HepG2 (cell line): ENCODE measurements at regions not wholly inside any gene's neighbourhood (a gene's known extent, or its start where the extent isn't known, plus 50 kb on each side); places are given as distances from the start of the nearest gene placed in this dataset.

Source experiments
- ATAC-seq: fragments of 200-7000 bp; cut with Tn5 transposase; 3 replicates; pipeline ENCODE4 v1.9.1; 2020; ENCODE audit warnings: mild to moderate bottlenecking, moderate library complexity
- BruUV-seq: library from RNA; stranded (reverse); fragments of 400-500 nt; replicated peaks from 2 replicates; lab custom pipeline; 2021; lab: Mats Ljungman, UMichigan
- CTCF ChIA-PET: fragments of 300-600 bp; formaldehyde crosslinking; extraction: SDS; loops from one replicate; lab custom pipeline; 2021; ENCODE audit warnings: low total read pairs, inconsistent platforms, low intra/inter-chr PET ratio; lab: Yijun Ruan, JAX
- POLR2A ChIA-PET: fragments of 350-600 bp; sonication (Branson Sonifier 250); formaldehyde crosslinking; loops from one replicate; lab custom pipeline; 2020; ENCODE audit warnings: antibody characterized with exemption, inconsistent platforms; lab: Yijun Ruan, JAX
- DNase-seq: peaks from one replicate; pipeline ENCODE4 v3.0.0-alpha.2; 2015; ENCODE audit warnings: low spot score
- FAIRE-seq: peaks from 3 replicates; lab custom pipeline; 2011; peaks lifted over from hg19 to GRCh38; lab: Jason Lieb, UNC
- H2AFZ ChIP-seq: one replicate; pipeline ENCODE4 v1.6.1; 2011; ENCODE audit warnings: low read length, inconsistent platforms
- H3K27ac ChIP-seq: fragments of 300-600 bp; 3 replicates; pipeline ENCODE4 v1.8.0; 2011; ENCODE audit warnings: mixed run types, mild to moderate bottlenecking, mixed read lengths, low read length, inconsistent platforms; ENCODE audit not compliant: insufficient read depth; ENCODE audit errors: extremely low read length
- H3K27me3 ChIP-seq, 2 experiments: fragments of 200-600 bp in 1 of 2; 2 replicates in 1 of 2; 3 replicates in 1 of 2; pipeline versions ENCODE4 v1.6.0 to v1.8.0; 2011; ENCODE audit warnings: low read length in 2 of 2, mild to moderate bottlenecking in 2 of 2, moderate library complexity in 2 of 2, inconsistent platforms in 1 of 2; ENCODE audit not compliant: insufficient read depth in 2 of 2, control insufficient read depth in 1 of 2
- H3K36me3 ChIP-seq, 2 experiments: fragments of 200-600 bp in 1 of 2; replicated peaks in 1 of 2; 2 replicates in 1 of 2; 3 replicates in 1 of 2; pipeline versions ENCODE4 v1.5.1 to v1.8.0; 2011; ENCODE audit warnings: low read length in 2 of 2, inconsistent platforms in 1 of 2; ENCODE audit not compliant: insufficient read depth in 2 of 2, control insufficient read depth in 1 of 2
- H3K4me1 ChIP-seq: 2 replicates; pipeline ENCODE4 v1.5.1; 2012; ENCODE audit warnings: low read length, inconsistent platforms; ENCODE audit not compliant: insufficient read depth
- H3K4me2 ChIP-seq: 2 replicates; pipeline ENCODE4 v1.6.0; 2011; ENCODE audit warnings: low read depth, low read length, inconsistent platforms
- H3K4me3 ChIP-seq, 3 experiments: fragments of 200-600 bp in 1 of 3; sonication (generic), shearing (Covaris generic) in 1 of 3; replicated peaks in 1 of 3; 2 replicates each; pipeline ENCODE4 v1.5.1; 2011 to 2016; ENCODE audit warnings: low read length in 3 of 3, inconsistent platforms in 2 of 3, low read depth in 2 of 3, mild to moderate bottlenecking in 2 of 3, control low read depth in 1 of 3, mixed read lengths in 1 of 3; ENCODE audit not compliant: insufficient read depth in 1 of 3
- H3K79me2 ChIP-seq: one replicate; pipeline ENCODE4 v1.6.1; 2011; ENCODE audit warnings: low read length, inconsistent platforms; ENCODE audit not compliant: insufficient read depth
- H3K9ac ChIP-seq: 2 replicates; pipeline ENCODE4 v1.6.0; 2011; ENCODE audit warnings: mild to moderate bottlenecking, low read depth, low read length, inconsistent platforms; ENCODE audit not compliant: insufficient read depth
- H3K9me3 ChIP-seq: 2 replicates; pipeline ENCODE4 v1.5.1; 2012; ENCODE audit warnings: mild to moderate bottlenecking, low read length
- H4K20me1 ChIP-seq: 2 replicates; pipeline ENCODE4 v1.6.0; 2011; ENCODE audit warnings: inconsistent platforms, mild to moderate bottlenecking, low read length, moderate library complexity; ENCODE audit not compliant: insufficient read depth
- NFYC ChIP-seq: IDR thresholded peaks from 2 replicates; pipeline ENCODE4 v1.6.1; 2016; ENCODE audit warnings: missing genetic modification reagents, missing compliant biosample characterization
- RBFOX2 ChIP-seq: fragments of 200-400 bp; formaldehyde crosslinking; IDR thresholded peaks from 2 replicates; pipeline ENCODE4 v1.6.1; 2017; ENCODE audit warnings: low read depth, mild to moderate bottlenecking, low read length
- SMARCE1 ChIP-seq: fragments of 450-650 bp; IDR thresholded peaks from 2 replicates; pipeline ENCODE4 v1.6.1; 2017; ENCODE audit warnings: borderline replicate concordance
- ZNF720 ChIP-seq: sonication (generic); formaldehyde crosslinking; IDR thresholded peaks from 2 replicates; pipeline ENCODE4 v1.4.0; 2020; ENCODE audit warnings: missing genetic modification reagents
- WGBS: methylation state at CpG from one replicate; pipeline ENCODE4 v1.1.6; 2017; ENCODE audit warnings: low lambda C conversion rate; 5-methylcytosine and 5-hydroxymethylcytosine counted together
- in situ Hi-C: cut with HindIII; loops from 2 replicates; pipeline ENCODE4 v1.10.0; 2017; ENCODE audit warnings: low pct_unique_long_range_greater_than_20kb; ENCODE audit not compliant: extremely low pct_ligation_motif_present
- intact Hi-C: fragments of 100-400 bp; cut with micrococcal nuclease; formaldehyde crosslinking; loops from one replicate; pipeline ENCODE4 v1.10.0; 2022; ENCODE audit not compliant: unreplicated experiment
- TF ChIP-seq, protein P1 (sequence below): sonication (generic); formaldehyde crosslinking; IDR thresholded peaks from 2 replicates; pipeline ENCODE4 v1.5.0; 2020; ENCODE audit warnings: missing genetic modification reagents, mild to moderate bottlenecking, borderline replicate concordance

DNA sequence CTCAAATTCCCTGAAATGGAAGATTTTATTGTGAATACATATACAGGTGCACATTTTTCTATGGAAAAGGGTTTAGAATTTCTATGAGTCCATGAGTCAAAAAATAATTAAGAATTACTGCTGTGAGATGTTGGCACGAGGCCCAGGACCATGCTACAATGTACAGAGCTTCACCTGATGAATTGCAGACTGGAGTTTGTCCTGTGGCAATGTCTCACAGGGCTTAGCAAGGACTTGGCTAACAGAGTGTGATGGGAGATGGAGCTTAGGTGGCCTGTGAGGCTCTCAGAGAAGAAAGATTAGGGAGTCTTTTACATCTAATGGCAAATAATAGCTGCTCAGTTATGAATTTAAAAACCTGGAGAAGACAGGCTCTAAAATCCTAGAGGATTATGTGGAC, 219.5 kb upstream of the CBLB start:
- no peak overlapping the region for H3K4me3 ChIP-seq
- H3K4me2 ChIP-seq = no peak overlapping the region
- ATAC-seq (no peak), FAIRE-seq (no peak), DNase-seq (no peak)
- ChIA-PET POLR2A (no interaction called here), CTCF (no interaction called here)
- H3K9me3 ChIP-seq = no peaks in the 10 kb centered on the region
- H4K20me1 ChIP-seq = no peaks in the 10 kb centered on the region
- intact Hi-C loops (no loop called here), in situ Hi-C loops (no loop called here)
- H2AFZ ChIP-seq = no peak overlapping the region
- no peaks in the 10 kb centered on the region for H3K27me3 ChIP-seq
- H3K79me2 ChIP-seq = no peaks in the 10 kb centered on the region
- H3K27ac ChIP-seq = no peak overlapping the region
- H3K36me3 ChIP-seq = no peaks in the 10 kb centered on the region
- no peak for TF ChIP-seq ZNF720 (CRISPR knock-in tag)
- BruUV-seq = no TSS peak
- WGBS = 0% methylated on average over 1 of the region's 1 CpG
- no peak overlapping the region for H3K9ac ChIP-seq
- H3K4me1 ChIP-seq = no peaks in the 10 kb centered on the region

DNA sequence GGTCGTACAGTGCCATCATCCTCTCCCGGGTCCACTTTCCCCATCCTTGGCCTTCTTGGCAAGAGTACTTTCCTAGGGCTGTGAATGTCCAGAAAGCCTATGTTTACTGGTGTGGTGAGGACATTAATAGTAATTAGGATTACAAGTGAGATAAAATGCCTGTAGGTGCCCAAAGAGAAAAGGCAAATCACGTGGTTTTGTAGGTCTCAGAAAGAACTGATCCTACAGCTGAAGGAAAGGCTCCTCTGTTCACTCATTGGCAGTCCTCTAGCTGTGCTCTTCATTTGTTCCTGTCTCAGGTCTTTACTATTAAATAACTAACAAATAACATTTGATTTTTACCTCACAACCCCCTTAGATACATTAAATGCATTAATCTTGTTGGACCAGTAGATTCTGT, 220.1 kb upstream of the CBLB start:
- TF ChIP-seq NFYC (CRISPR knock-in tag) = no peak
- no peak for TF ChIP-seq RBFOX2
- TF ChIP-seq SMARCE1 = no peak
- TF ChIP-seq, protein P1, sequence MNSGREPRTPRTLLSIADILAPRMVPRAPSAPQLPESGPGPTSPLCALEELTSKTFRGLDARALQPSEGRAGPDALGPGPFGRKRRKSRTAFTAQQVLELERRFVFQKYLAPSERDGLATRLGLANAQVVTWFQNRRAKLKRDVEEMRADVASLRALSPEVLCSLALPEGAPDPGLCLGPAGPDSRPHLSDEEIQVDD = no peak
- POLR2A ChIA-PET = no interaction called here
- no peak overlapping the region for H3K4me3 ChIP-seq
- WGBS = 39% methylated on average over 3 of the region's 3 CpGs
- H3K9ac ChIP-seq = no peak overlapping the region
- H4K20me1 ChIP-seq = no peaks in the 10 kb centered on the region
- DNase-seq (no peak), FAIRE-seq (no peak), ATAC-seq (no peak)
- H3K27ac ChIP-seq = no peak overlapping the region
- no peak overlapping the region for H2AFZ ChIP-seq
- no peaks in the 10 kb centered on the region for H3K27me3 ChIP-seq
- H3K9me3 ChIP-seq = no peaks in the 10 kb centered on the region
- intact Hi-C loops (no loop called here), in situ Hi-C loops (no loop called here)
- no peak overlapping the region for H3K4me2 ChIP-seq
- BruUV-seq = no TSS peak
- no peaks in the 10 kb centered on the region for H3K4me1 ChIP-seq
- H3K36me3 ChIP-seq = no peaks in the 10 kb centered on the region
- CTCF ChIA-PET = no interaction called here
- H3K79me2 ChIP-seq = no peaks in the 10 kb centered on the region
